ENCODE measurements at regions not wholly inside any gene's neighbourhood (a gene's known extent, or its start where the extent isn't known, plus 50 kb on each side); places are given as distances from the start of the nearest gene placed in this dataset.

DNA sequence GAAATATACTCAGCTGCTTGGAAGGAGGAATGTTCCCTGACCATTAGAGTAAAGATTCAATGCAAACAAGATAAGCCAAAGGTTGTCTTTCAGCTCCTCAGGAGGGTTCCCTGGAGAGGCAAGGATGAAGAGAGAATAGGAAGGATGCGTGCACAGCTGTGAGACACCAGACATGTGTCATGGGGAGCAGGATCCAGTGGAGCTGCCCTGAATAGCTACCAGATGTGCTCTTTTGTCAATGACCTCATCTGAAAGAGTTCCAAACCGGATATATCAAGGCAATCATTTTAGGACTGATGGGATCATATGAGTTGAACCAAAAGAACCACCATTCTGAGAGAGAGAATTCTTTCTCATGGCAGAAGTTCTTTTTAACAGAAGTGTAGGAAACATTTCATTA is 490.6 kb downstream of the IRS1 start:
- no peaks in the 10 kb centered on the region for H3K27me3 Mint-ChIP-seq (ENCODE audit: low read depth)
- Histone ChIP-seq H4K5ac (ENCODE audit: insufficient read length, low read depth, low read length) (no peak overlapping the region), H2BK15ac (ENCODE audit: low read depth, low read length) (no peak overlapping the region), H2BK120ac (ENCODE audit: low read depth, low read length, poor library complexity, severe bottlenecking) (no peak overlapping the region), H3K4ac (ENCODE audit: low read depth, low read length) (no peak overlapping the region), H4K20me1 (ENCODE audit: control insufficient read depth, insufficient read depth, insufficient read length) (no peaks in the 10 kb centered on the region), H3K18ac (ENCODE audit: insufficient read length, low read depth, low read length) (no peak overlapping the region), H3K14ac (ENCODE audit: insufficient read depth, low read length) (no peak overlapping the region), H2BK5ac (ENCODE audit: insufficient read length, low read length) (no peak overlapping the region), H2BK12ac (ENCODE audit: insufficient read length, low read depth, low read length) (no peak overlapping the region), H3K27me3 (ENCODE audit: insufficient read depth, low read length) (no peaks in the 10 kb centered on the region), H3K9me3 (ENCODE audit: control insufficient read depth, low read depth, low read length) (no peaks in the 10 kb centered on the region), H3K4me2 (ENCODE audit: insufficient read depth, insufficient read length, low read length) (no peak overlapping the region), H4K91ac (ENCODE audit: insufficient read length, low read depth, low read length) (no peak overlapping the region), H2AFZ (ENCODE audit: low read length) (no peak overlapping the region), H3K9ac (ENCODE audit: extremely low read depth, insufficient read length, low read length) (no peak overlapping the region), H3K23me2 (ENCODE audit: insufficient read length, low read depth, low read length, poor library complexity, severe bottlenecking) (no peaks in the 10 kb centered on the region), H2AK5ac (ENCODE audit: insufficient read length, low read length) (no peak overlapping the region), H3K79me2 (ENCODE audit: insufficient read depth, low read length) (no peaks in the 10 kb centered on the region), H3K23ac (ENCODE audit: insufficient read length, low read depth, low read length) (no peak overlapping the region), H2BK20ac (ENCODE audit: low read depth, low read length, poor library complexity, severe bottlenecking) (no peak overlapping the region), H3K4me1 (ENCODE audit: insufficient read depth, low read length) (no peaks in the 10 kb centered on the region), H3K79me1 (ENCODE audit: insufficient read depth, low read depth, low read length, poor library complexity, severe bottlenecking) (no peaks in the 10 kb centered on the region), H3T11ph (ENCODE audit: low read length) (no peak overlapping the region), H4K8ac (replicated peaks; ENCODE audit: insufficient read length, low read depth, low read length) (no peak overlapping the region), H3K27ac (ENCODE audit: insufficient read length, low read depth, low read length) (no peak overlapping the region), H3K56ac (ENCODE audit: insufficient read length, low read depth, low read length) (no peak overlapping the region)
- H3K4me1 Mint-ChIP-seq, result peaks cover 0 to 2% of the 10 kb centered on the region in 2 experiments; a peak in 1 of 4 replicates
- no peak for DNase-seq
- no peak overlapping the region for H3K4me3 Mint-ChIP-seq
- no peaks in the 10 kb centered on the region for H3K9me3 Mint-ChIP-seq
- H3K27ac Mint-ChIP-seq, result no peak overlapping the region
- TF ChIP-seq, protein P1, sequence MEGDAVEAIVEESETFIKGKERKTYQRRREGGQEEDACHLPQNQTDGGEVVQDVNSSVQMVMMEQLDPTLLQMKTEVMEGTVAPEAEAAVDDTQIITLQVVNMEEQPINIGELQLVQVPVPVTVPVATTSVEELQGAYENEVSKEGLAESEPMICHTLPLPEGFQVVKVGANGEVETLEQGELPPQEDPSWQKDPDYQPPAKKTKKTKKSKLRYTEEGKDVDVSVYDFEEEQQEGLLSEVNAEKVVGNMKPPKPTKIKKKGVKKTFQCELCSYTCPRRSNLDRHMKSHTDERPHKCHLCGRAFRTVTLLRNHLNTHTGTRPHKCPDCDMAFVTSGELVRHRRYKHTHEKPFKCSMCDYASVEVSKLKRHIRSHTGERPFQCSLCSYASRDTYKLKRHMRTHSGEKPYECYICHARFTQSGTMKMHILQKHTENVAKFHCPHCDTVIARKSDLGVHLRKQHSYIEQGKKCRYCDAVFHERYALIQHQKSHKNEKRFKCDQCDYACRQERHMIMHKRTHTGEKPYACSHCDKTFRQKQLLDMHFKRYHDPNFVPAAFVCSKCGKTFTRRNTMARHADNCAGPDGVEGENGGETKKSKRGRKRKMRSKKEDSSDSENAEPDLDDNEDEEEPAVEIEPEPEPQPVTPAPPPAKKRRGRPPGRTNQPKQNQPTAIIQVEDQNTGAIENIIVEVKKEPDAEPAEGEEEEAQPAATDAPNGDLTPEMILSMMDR (conservative IDR thresholded peaks at IDR 0.05), result no peak
- no peaks in the 10 kb centered on the region for H3K36me3 Mint-ChIP-seq (ENCODE audit: insufficient read depth in 1 of 3, low read depth in 3 of 3)
- WGBS (ENCODE audit: extremely low coverage, insufficient read length, low lambda C conversion rate), result no CpG with 5 or more reads among the region's 2 CpGs

Data from H9 (cell line).